ENCODE measurements at regions not wholly inside any gene's neighbourhood (a gene's known extent, or its start where the extent isn't known, plus 50 kb on each side); places are given as distances from the start of the nearest gene placed in this dataset.

DNA sequence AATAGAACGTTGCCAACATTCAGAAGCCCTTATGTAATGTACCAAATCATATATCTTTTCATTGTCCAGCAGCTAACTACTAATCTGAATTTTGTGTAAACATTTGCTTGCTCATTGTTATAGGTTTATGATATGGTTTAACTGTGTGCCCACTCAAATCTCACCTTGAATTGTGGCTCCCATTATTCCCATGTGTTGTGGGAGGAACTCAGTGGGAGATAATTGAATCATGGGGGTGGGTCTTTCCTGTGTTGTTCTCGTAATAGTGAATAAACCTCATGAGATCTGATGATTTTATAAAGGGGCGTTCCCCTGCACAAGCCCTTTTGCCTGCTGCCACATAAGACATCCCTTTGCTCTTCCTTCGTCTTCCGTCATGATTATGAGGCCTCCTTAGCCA is 91.9 kb upstream of the CLVS2 start:
- H3K27me3 ChIP-seq (ENCODE audit: insufficient read depth): no peaks in the 10 kb centered on the region
- ChIA-PET CTCF (interaction anchor here (0.5 to 1.0 kb wide), 2 partner anchors 35 to 125 kb away, joined by 3 read pairs; partner anchors contain the start of gene FABP7), POLR2A (no interaction called here)
- no peaks in the 10 kb centered on the region for H3K9me2 ChIP-seq
- H3K9ac ChIP-seq: no peak overlapping the region
- no peak overlapping the region for H3K27ac ChIP-seq (ENCODE audit: low read depth in 2 of 2, low read length in 1 of 2)
- no peak overlapping the region for H3K4me3 ChIP-seq (ENCODE audit: low read depth in 2 of 2, low read length in 1 of 2)
- H3K4me1 ChIP-seq (ENCODE audit: control insufficient read depth in 1 of 2, insufficient read depth in 2 of 2, low read depth in 1 of 2, low read length in 1 of 2): no peaks in the 10 kb centered on the region
- WGBS (ENCODE audit: low lambda C conversion rate): 19% methylated on average over 5 of the region's 5 CpGs
- H3K9me3 ChIP-seq: no peaks in the 10 kb centered on the region
- no peaks in the 10 kb centered on the region for H3F3A ChIP-seq (replicated peaks; ENCODE audit: insufficient read depth)
- no peaks in the 10 kb centered on the region for H3K79me2 ChIP-seq (ENCODE audit: insufficient read depth)
- no peak overlapping the region for H3K4me2 ChIP-seq
- H2AFZ ChIP-seq (ENCODE audit: low read depth): no peak overlapping the region
- H4K20me1 ChIP-seq (ENCODE audit: insufficient read depth): no peaks in the 10 kb centered on the region
- H3K36me3 ChIP-seq (replicated peaks in 1 of 2; ENCODE audit: control insufficient read depth in 1 of 2, insufficient read depth in 2 of 2, low read length in 1 of 2): no peaks in the 10 kb centered on the region
- TF ChIP-seq FOXM1 (IDR thresholded peaks at IDR 0.05; ENCODE audit: low read depth) (no peak), TEAD4 (IDR thresholded peaks at IDR 0.05; ENCODE audit: borderline replicate concordance, insufficient read depth) (no peak)
- DNase-seq: no peak

DNA sequence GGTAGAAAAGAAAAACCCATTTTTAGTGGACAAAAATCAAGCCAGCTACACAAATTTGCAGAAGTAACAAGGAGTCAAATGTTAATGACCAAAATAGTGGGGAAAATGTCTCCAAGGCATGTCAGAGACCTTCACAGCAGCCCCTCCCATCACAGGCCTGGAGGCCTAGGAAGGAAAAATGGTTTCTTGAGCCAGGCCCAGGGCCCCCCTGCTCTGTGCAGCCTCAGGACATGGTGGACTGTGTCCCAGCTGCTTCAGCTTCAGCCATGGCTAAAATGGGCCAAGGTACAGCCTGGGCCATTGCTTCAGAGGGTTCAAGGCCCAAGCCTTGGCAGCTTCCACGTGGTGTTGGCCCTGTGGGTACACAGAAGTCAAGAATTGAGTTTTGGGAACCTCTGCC is 82.5 kb upstream of the CLVS2 start:
- no peak overlapping the region for H2AFZ ChIP-seq (ENCODE audit: low read depth)
- H3K4me3 ChIP-seq (ENCODE audit: low read depth in 2 of 2, low read length in 1 of 2): no peak overlapping the region
- WGBS (ENCODE audit: low lambda C conversion rate): 0% methylated on average over 1 of the region's 1 CpG
- no peaks in the 10 kb centered on the region for H3F3A ChIP-seq (replicated peaks; ENCODE audit: insufficient read depth)
- no peaks in the 10 kb centered on the region for H3K79me2 ChIP-seq (ENCODE audit: insufficient read depth)
- no peaks in the 10 kb centered on the region for H4K20me1 ChIP-seq (ENCODE audit: insufficient read depth)
- ChIA-PET POLR2A (no interaction called here), CTCF (no interaction called here)
- no peaks in the 10 kb centered on the region for H3K9me2 ChIP-seq
- DNase-seq: no peak
- no peak overlapping the region for H3K27ac ChIP-seq (ENCODE audit: low read depth in 2 of 2, low read length in 1 of 2)
- no peak overlapping the region for H3K9ac ChIP-seq
- H3K36me3 ChIP-seq (replicated peaks in 1 of 2; ENCODE audit: control insufficient read depth in 1 of 2, insufficient read depth in 2 of 2, low read length in 1 of 2): no peaks in the 10 kb centered on the region
- no peak for TF ChIP-seq RAD21 (IDR thresholded peaks at IDR 0.05; ENCODE audit: low read length)
- no peak for TF ChIP-seq ELF1 (IDR thresholded peaks at IDR 0.05)
- TF ChIP-seq MXI1 (IDR thresholded peaks at IDR 0.05; ENCODE audit: low read depth, low read length): no peak
- TF ChIP-seq, protein P1, sequence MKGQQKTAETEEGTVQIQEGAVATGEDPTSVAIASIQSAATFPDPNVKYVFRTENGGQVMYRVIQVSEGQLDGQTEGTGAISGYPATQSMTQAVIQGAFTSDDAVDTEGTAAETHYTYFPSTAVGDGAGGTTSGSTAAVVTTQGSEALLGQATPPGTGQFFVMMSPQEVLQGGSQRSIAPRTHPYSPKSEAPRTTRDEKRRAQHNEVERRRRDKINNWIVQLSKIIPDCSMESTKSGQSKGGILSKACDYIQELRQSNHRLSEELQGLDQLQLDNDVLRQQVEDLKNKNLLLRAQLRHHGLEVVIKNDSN (IDR thresholded peaks at IDR 0.05; ENCODE audit: borderline replicate concordance, low read depth): no peak
- TF ChIP-seq SIN3A (IDR thresholded peaks at IDR 0.05; ENCODE audit: borderline replicate concordance, low read depth, low read length): no peak
- no peak for TF ChIP-seq MEF2A (IDR thresholded peaks at IDR 0.05; ENCODE audit: borderline replicate concordance, low read depth)
- no peak for TF ChIP-seq POLR2AphosphoS5 (IDR thresholded peaks at IDR 0.05; ENCODE audit: low read depth, low read length)
- no peak for TF ChIP-seq CHD2 (IDR thresholded peaks at IDR 0.05; ENCODE audit: low read length, partially characterized antibody)
- TF ChIP-seq, protein P2, sequence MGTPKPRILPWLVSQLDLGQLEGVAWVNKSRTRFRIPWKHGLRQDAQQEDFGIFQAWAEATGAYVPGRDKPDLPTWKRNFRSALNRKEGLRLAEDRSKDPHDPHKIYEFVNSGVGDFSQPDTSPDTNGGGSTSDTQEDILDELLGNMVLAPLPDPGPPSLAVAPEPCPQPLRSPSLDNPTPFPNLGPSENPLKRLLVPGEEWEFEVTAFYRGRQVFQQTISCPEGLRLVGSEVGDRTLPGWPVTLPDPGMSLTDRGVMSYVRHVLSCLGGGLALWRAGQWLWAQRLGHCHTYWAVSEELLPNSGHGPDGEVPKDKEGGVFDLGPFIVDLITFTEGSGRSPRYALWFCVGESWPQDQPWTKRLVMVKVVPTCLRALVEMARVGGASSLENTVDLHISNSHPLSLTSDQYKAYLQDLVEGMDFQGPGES (IDR thresholded peaks at IDR 0.05; ENCODE audit: low read depth, low read length): no peak
- TF ChIP-seq GABPA (IDR thresholded peaks at IDR 0.05; ENCODE audit: low read depth): no peak
- H3K4me2 ChIP-seq: no peak overlapping the region
- H3K4me1 ChIP-seq (ENCODE audit: control insufficient read depth in 1 of 2, insufficient read depth in 2 of 2, low read depth in 1 of 2, low read length in 1 of 2): no peaks in the 10 kb centered on the region
- no peaks in the 10 kb centered on the region for H3K27me3 ChIP-seq (ENCODE audit: insufficient read depth)
- H3K9me3 ChIP-seq: no peaks in the 10 kb centered on the region

GRCh38 chr6:122918714-122919113 is 77.3 kb upstream of the CLVS2 start:
- Histone ChIP-seq H3K27me3 (ENCODE audit: insufficient read depth) (no peaks in the 10 kb centered on the region), H3K9me3 (no peaks in the 10 kb centered on the region), H3K4me2 (no peak overlapping the region), H3K79me2 (ENCODE audit: insufficient read depth) (no peaks in the 10 kb centered on the region), H3F3A (replicated peaks; ENCODE audit: insufficient read depth) (no peaks in the 10 kb centered on the region), H3K36me3 (replicated peaks in 1 of 2; ENCODE audit: control insufficient read depth in 1 of 2, insufficient read depth in 2 of 2, low read length in 1 of 2) (no peaks in the 10 kb centered on the region), H2AFZ (ENCODE audit: low read depth) (no peak overlapping the region), H3K9ac (no peak overlapping the region), H3K4me1 (ENCODE audit: control insufficient read depth in 1 of 2, insufficient read depth in 2 of 2, low read depth in 1 of 2, low read length in 1 of 2) (peaks cover 0 to 5% of the 10 kb centered on the region in 2 experiments; a peak in 1 of 4 replicates), H4K20me1 (ENCODE audit: insufficient read depth) (no peaks in the 10 kb centered on the region), H3K9me2 (no peaks in the 10 kb centered on the region), H3K27ac (ENCODE audit: low read depth in 2 of 2, low read length in 1 of 2) (no peak overlapping the region), H3K4me3 (ENCODE audit: low read depth in 2 of 2, low read length in 1 of 2) (no peak overlapping the region)
- DNase-seq: no peak
- ChIA-PET CTCF (no interaction called here), POLR2A (no interaction called here)
- TF ChIP-seq TAF1 (IDR thresholded peaks at IDR 0.05; ENCODE audit: borderline replicate concordance, low read depth, low read length) (no peak), SIN3A (IDR thresholded peaks at IDR 0.05; ENCODE audit: borderline replicate concordance, low read depth, low read length) (no peak), CHD2 (IDR thresholded peaks at IDR 0.05; ENCODE audit: low read length, partially characterized antibody) (no peak), EP300 (IDR thresholded peaks at IDR 0.05; ENCODE audit: borderline replicate concordance in 1 of 2, low read depth in 1 of 2, low read length in 1 of 2) (no peak), MAX (IDR thresholded peaks at IDR 0.05; ENCODE audit: low read depth) (no peak), FOXM1 (IDR thresholded peaks at IDR 0.05; ENCODE audit: low read depth) (no peak), TEAD4 (IDR thresholded peaks at IDR 0.05; ENCODE audit: borderline replicate concordance, insufficient read depth) (no peak), PBX3 (IDR thresholded peaks at IDR 0.05) (no peak), RFX5 (IDR thresholded peaks at IDR 0.05; ENCODE audit: low read length) (no peak), ELF1 (IDR thresholded peaks at IDR 0.05) (no peak), GABPA (IDR thresholded peaks at IDR 0.05; ENCODE audit: low read depth) (no peak), MXI1 (IDR thresholded peaks at IDR 0.05; ENCODE audit: low read depth, low read length) (no peak)
- TF ChIP-seq, protein P3, sequence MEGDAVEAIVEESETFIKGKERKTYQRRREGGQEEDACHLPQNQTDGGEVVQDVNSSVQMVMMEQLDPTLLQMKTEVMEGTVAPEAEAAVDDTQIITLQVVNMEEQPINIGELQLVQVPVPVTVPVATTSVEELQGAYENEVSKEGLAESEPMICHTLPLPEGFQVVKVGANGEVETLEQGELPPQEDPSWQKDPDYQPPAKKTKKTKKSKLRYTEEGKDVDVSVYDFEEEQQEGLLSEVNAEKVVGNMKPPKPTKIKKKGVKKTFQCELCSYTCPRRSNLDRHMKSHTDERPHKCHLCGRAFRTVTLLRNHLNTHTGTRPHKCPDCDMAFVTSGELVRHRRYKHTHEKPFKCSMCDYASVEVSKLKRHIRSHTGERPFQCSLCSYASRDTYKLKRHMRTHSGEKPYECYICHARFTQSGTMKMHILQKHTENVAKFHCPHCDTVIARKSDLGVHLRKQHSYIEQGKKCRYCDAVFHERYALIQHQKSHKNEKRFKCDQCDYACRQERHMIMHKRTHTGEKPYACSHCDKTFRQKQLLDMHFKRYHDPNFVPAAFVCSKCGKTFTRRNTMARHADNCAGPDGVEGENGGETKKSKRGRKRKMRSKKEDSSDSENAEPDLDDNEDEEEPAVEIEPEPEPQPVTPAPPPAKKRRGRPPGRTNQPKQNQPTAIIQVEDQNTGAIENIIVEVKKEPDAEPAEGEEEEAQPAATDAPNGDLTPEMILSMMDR (IDR thresholded peaks at IDR 0.05): no peak

Data from SK-N-SH (cell line).